Duodenal mucosa (tissue), 2 donors: ENCODE measurements at regions not wholly inside any gene's neighbourhood (a gene's known extent, or its start where the extent isn't known, plus 50 kb on each side); places are given as distances from the start of the nearest gene placed in this dataset.

Experiments
- H3K27ac ChIP-seq: one replicate; pipeline ENCODE4 v1.7.0; 2013; ENCODE audit warnings: low read depth, low read length
- H3K27me3 ChIP-seq, 2 donors: one replicate each; pipeline ENCODE4 v1.7.0; 2013; ENCODE audit warnings: low read length in 2 of 2, control low read depth in 1 of 2; ENCODE audit not compliant: insufficient read depth in 2 of 2, control insufficient read depth in 1 of 2
- H3K36me3 ChIP-seq, 2 donors: one replicate each; pipeline ENCODE4 v1.7.0; 2013; ENCODE audit warnings: low read length in 2 of 2, control low read depth in 1 of 2; ENCODE audit not compliant: insufficient read depth in 2 of 2, control insufficient read depth in 1 of 2
- H3K4me1 ChIP-seq, 2 donors: one replicate each; pipeline ENCODE4 v1.7.0; 2013; ENCODE audit warnings: low read length in 2 of 2, control low read depth in 1 of 2; ENCODE audit not compliant: insufficient read depth in 2 of 2, control insufficient read depth in 1 of 2
- H3K4me3 ChIP-seq, 2 donors: one replicate each; pipeline ENCODE4 v1.7.0; 2013; ENCODE audit warnings: low read length in 2 of 2, low read depth in 1 of 2
- H3K9ac ChIP-seq, 2 donors: one replicate each; pipeline ENCODE4 v1.7.0; 2013; ENCODE audit warnings: low read length in 2 of 2, low read depth in 1 of 2
- H3K9me3 ChIP-seq, 2 donors: one replicate each; pipeline ENCODE4 v1.7.0; 2013; ENCODE audit warnings: low read length in 2 of 2, control low read depth in 1 of 2; ENCODE audit not compliant: control insufficient read depth in 1 of 2

- H3K4me1 ChIP-seq, result no peaks in the 10 kb centered on the region
- H3K27ac ChIP-seq, result no peak overlapping the region
- no peaks in the 10 kb centered on the region for H3K27me3 ChIP-seq
- no peak overlapping the region for H3K9ac ChIP-seq
- no peaks in the 10 kb centered on the region for H3K36me3 ChIP-seq
- H3K4me3 ChIP-seq, result no peak overlapping the region
- H3K9me3 ChIP-seq, result peaks cover 0 to 3% of the 10 kb centered on the region in 2 donors
These were observed 491.1 kb downstream of the ZNF385D start for GRCh38 chr3:21259896-21260295.

- Histone ChIP-seq H3K36me3 (no peaks in the 10 kb centered on the region), H3K9ac (no peak overlapping the region), H3K27ac (no peak overlapping the region), H3K4me3 (no peak overlapping the region), H3K4me1 (no peaks in the 10 kb centered on the region), H3K27me3 (no peaks in the 10 kb centered on the region), H3K9me3 (peaks cover 0 to 3% of the 10 kb centered on the region in 2 donors)
These were observed 494.1 kb downstream of the ZNF385D start for GRCh38 chr3:21256932-21257331.

GRCh38 chr3:21238661-21239060 is 512.3 kb downstream of the ZNF385D start:
- Histone ChIP-seq H3K9ac (no peak overlapping the region), H3K4me1 (no peaks in the 10 kb centered on the region), H3K27ac (no peak overlapping the region), H3K4me3 (no peak overlapping the region), H3K27me3 (no peaks in the 10 kb centered on the region), H3K9me3 (no peaks in the 10 kb centered on the region), H3K36me3 (no peaks in the 10 kb centered on the region)

- no peaks in the 10 kb centered on the region for H3K4me1 ChIP-seq
- no peaks in the 10 kb centered on the region for H3K9me3 ChIP-seq
- no peak overlapping the region for H3K27ac ChIP-seq
- no peaks in the 10 kb centered on the region for H3K27me3 ChIP-seq
- no peaks in the 10 kb centered on the region for H3K36me3 ChIP-seq
- H3K9ac ChIP-seq, result no peak overlapping the region
- no peak overlapping the region for H3K4me3 ChIP-seq
These were observed 513.4 kb downstream of the ZNF385D start for GRCh38 chr3:21237638-21238037.

- Histone ChIP-seq H3K27me3 (no peaks in the 10 kb centered on the region), H3K9me3 (no peaks in the 10 kb centered on the region), H3K9ac (no peak overlapping the region), H3K4me3 (no peak overlapping the region), H3K36me3 (no peaks in the 10 kb centered on the region), H3K4me1 (no peaks in the 10 kb centered on the region), H3K27ac (no peak overlapping the region)
These were observed 515.5 kb downstream of the ZNF385D start for GRCh38 chr3:21235491-21235890.

GRCh38 chr3:21234933-21235332 is 516.1 kb downstream of the ZNF385D start:
- no peak overlapping the region for H3K4me3 ChIP-seq
- H3K9me3 ChIP-seq, result no peaks in the 10 kb centered on the region
- no peak overlapping the region for H3K27ac ChIP-seq
- H3K36me3 ChIP-seq, result no peaks in the 10 kb centered on the region
- no peaks in the 10 kb centered on the region for H3K4me1 ChIP-seq
- H3K27me3 ChIP-seq, result no peaks in the 10 kb centered on the region
- no peak overlapping the region for H3K9ac ChIP-seq

- Histone ChIP-seq H3K27me3 (no peaks in the 10 kb centered on the region), H3K9me3 (peaks cover 0 to 2% of the 10 kb centered on the region in 2 donors), H3K27ac (no peak overlapping the region)
These were observed 521.4 kb downstream of the ZNF385D start for GRCh38 chr3:21229426-21230135.

GRCh38 chr3:21226086-21226485 is 524.9 kb downstream of the ZNF385D start:
- peaks cover 3 to 8% of the 10 kb centered on the region in 2 donors for H3K9me3 ChIP-seq
- H3K9ac ChIP-seq, result no peak overlapping the region
- no peaks in the 10 kb centered on the region for H3K36me3 ChIP-seq
- no peak overlapping the region for H3K27ac ChIP-seq
- no peaks in the 10 kb centered on the region for H3K4me1 ChIP-seq
- H3K27me3 ChIP-seq, result no peaks in the 10 kb centered on the region
- no peak overlapping the region for H3K4me3 ChIP-seq

More at GRCh38 chr3:21229426-21230135, 521.4 kb downstream of the ZNF385D start:
- H3K36me3 ChIP-seq, result no peaks in the 10 kb centered on the region
- H3K4me3 ChIP-seq, result no peak overlapping the region
- no peak overlapping the region for H3K9ac ChIP-seq
- H3K4me1 ChIP-seq, result no peaks in the 10 kb centered on the region

GRCh38 chr3:21220944-21221343 is 530.1 kb downstream of the ZNF385D start:
- H3K4me1 ChIP-seq, result no peaks in the 10 kb centered on the region
- H3K9ac ChIP-seq, result no peak overlapping the region
- H3K9me3 ChIP-seq, result peaks cover 10 to 12% of the 10 kb centered on the region in 2 donors
- H3K27ac ChIP-seq, result no peak overlapping the region
- H3K36me3 ChIP-seq, result no peaks in the 10 kb centered on the region
- H3K27me3 ChIP-seq, result no peaks in the 10 kb centered on the region
- H3K4me3 ChIP-seq, result no peak overlapping the region

- Histone ChIP-seq H3K27ac (no peak overlapping the region), H3K4me1 (no peaks in the 10 kb centered on the region), H3K4me3 (no peak overlapping the region), H3K9ac (no peak overlapping the region), H3K27me3 (no peaks in the 10 kb centered on the region), H3K36me3 (no peaks in the 10 kb centered on the region), H3K9me3 (peaks cover 5 to 20% of the 10 kb centered on the region in 2 donors)
These were observed 534.4 kb downstream of the ZNF385D start for GRCh38 chr3:21216598-21216997.
